Smooth muscle cell (in vitro differentiated cells): ENCODE measurements at regions not wholly inside any gene's neighbourhood (a gene's known extent, or its start where the extent isn't known, plus 50 kb on each side); places are given as distances from the start of the nearest gene placed in this dataset.

Source experiments
- DNase-seq: peaks from one replicate; lab custom pipeline; 2025; ENCODE audit not compliant: unreplicated experiment; lab: John Stamatoyannopoulos, UW
- H2AFZ ChIP-seq: fragments of 200-600 bp; sonication (generic); 2 replicates; pipeline ENCODE4 v1.6.0; 2016; ENCODE audit warnings: antibody characterized with exemption, low read depth, mild to moderate bottlenecking
- H3F3A ChIP-seq: fragments of 200-600 bp; sonication (generic); 2 replicates; pipeline ENCODE4 v1.6.0; 2017; ENCODE audit warnings: antibody characterized with exemption, low read depth
- H3K27ac ChIP-seq: fragments of 200-600 bp; sonication (generic); 2 replicates; pipeline ENCODE4 v1.5.1; 2016; ENCODE audit warnings: low read depth, mild to moderate bottlenecking
- H3K27me3 ChIP-seq: fragments of 200-600 bp; sonication (generic); 2 replicates; pipeline ENCODE4 v1.6.1; 2016; ENCODE audit warnings: low read depth, mild to moderate bottlenecking
- H3K36me3 ChIP-seq: fragments of 200-600 bp; sonication (generic); 2 replicates; pipeline ENCODE4 v1.5.1; 2016; ENCODE audit warnings: low read depth
- H3K4me1 ChIP-seq: fragments of 200-600 bp; sonication (generic); 2 replicates; pipeline ENCODE4 v1.5.1; 2016; ENCODE audit warnings: low read depth
- H3K4me2 ChIP-seq: fragments of 200-600 bp; sonication (generic); 2 replicates; pipeline ENCODE4 v1.6.0; 2016; ENCODE audit warnings: mild to moderate bottlenecking
- H3K4me3 ChIP-seq: fragments of 200-600 bp; sonication (generic); 2 replicates; pipeline ENCODE4 v1.5.1; 2016; ENCODE audit warnings: mild to moderate bottlenecking
- H3K79me2 ChIP-seq: fragments of 200-600 bp; sonication (generic); 2 replicates; pipeline ENCODE4 v1.6.0; 2016; ENCODE audit warnings: low read depth, mild to moderate bottlenecking
- H3K9ac ChIP-seq: fragments of 200-600 bp; sonication (generic); 2 replicates; pipeline ENCODE4 v1.6.0; 2016; ENCODE audit warnings: low read depth
- H3K9me3 ChIP-seq: fragments of 200-600 bp; sonication (generic); replicated peaks from 2 replicates; pipeline ENCODE4 v1.5.1; 2016; ENCODE audit warnings: low read depth
- H4K20me1 ChIP-seq: fragments of 200-600 bp; sonication (generic); 2 replicates; pipeline ENCODE4 v1.6.0; 2016; ENCODE audit warnings: low read depth
- CTCF ChIP-seq: fragments of 200-600 bp; sonication (generic); IDR thresholded peaks from 2 replicates; pipeline ENCODE4 v1.5.1; 2017; ENCODE audit warnings: borderline replicate concordance, mild to moderate bottlenecking, antibody characterized with exemption; ENCODE audit not compliant: insufficient read depth, poor library complexity, severe bottlenecking
- WGBS: methylation state at CpG from one replicate; pipeline ENCODE4 v1.1.7; 2016; ENCODE audit warnings: low lambda C conversion rate; 5-methylcytosine and 5-hydroxymethylcytosine counted together

- no peaks in the 10 kb centered on the region for H3K4me1 ChIP-seq
- H3F3A ChIP-seq, result no peaks in the 10 kb centered on the region
- H3K36me3 ChIP-seq, result no peaks in the 10 kb centered on the region
- no peak overlapping the region for H3K27ac ChIP-seq
- H3K9me3 ChIP-seq, result no peaks in the 10 kb centered on the region
- no peak overlapping the region for H3K4me2 ChIP-seq
- H4K20me1 ChIP-seq, result no peaks in the 10 kb centered on the region
- no peak overlapping the region for H3K9ac ChIP-seq
- H2AFZ ChIP-seq, result no peak overlapping the region
- no peaks in the 10 kb centered on the region for H3K27me3 ChIP-seq
- H3K79me2 ChIP-seq, result no peaks in the 10 kb centered on the region
- H3K4me3 ChIP-seq, result no peak overlapping the region
- no peak for DNase-seq
- 81% methylated on average over 1 of the region's 3 CpGs for WGBS
- no peak for TF ChIP-seq CTCF
Observed at GRCh38 chr6:166839569-166839968, 116.8 kb downstream of the RNASET2 start.

GRCh38 chr6:166838987-166839386, 117.4 kb downstream of the RNASET2 start:
- Histone ChIP-seq H3K36me3 (no peaks in the 10 kb centered on the region), H3K4me1 (no peaks in the 10 kb centered on the region), H3K4me2 (no peak overlapping the region), H3K4me3 (no peak overlapping the region), H3F3A (no peaks in the 10 kb centered on the region), H3K27ac (no peak overlapping the region), H3K9me3 (no peaks in the 10 kb centered on the region), H4K20me1 (no peaks in the 10 kb centered on the region), H3K79me2 (no peaks in the 10 kb centered on the region), H3K9ac (no peak overlapping the region), H3K27me3 (no peaks in the 10 kb centered on the region), H2AFZ (no peak overlapping the region)
- no peak for DNase-seq
- 95% methylated on average over 10 of the region's 10 CpGs for WGBS
- TF ChIP-seq CTCF, result no peak

- DNase-seq, result no peak
- Histone ChIP-seq H3K27ac (no peak overlapping the region), H3K9me3 (no peaks in the 10 kb centered on the region), H3K79me2 (no peaks in the 10 kb centered on the region), H2AFZ (no peak overlapping the region), H3K4me2 (no peak overlapping the region), H3K27me3 (no peaks in the 10 kb centered on the region), H3K36me3 (no peaks in the 10 kb centered on the region), H4K20me1 (no peaks in the 10 kb centered on the region), H3F3A (no peaks in the 10 kb centered on the region), H3K4me3 (no peak overlapping the region), H3K4me1 (no peaks in the 10 kb centered on the region), H3K9ac (no peak overlapping the region)
- 90% methylated on average over 32 of the region's 33 CpGs for WGBS
- TF ChIP-seq CTCF, result no peak
Observed at GRCh38 chr6:166836785-166837718, 119.3 kb downstream of the RNASET2 start.

GRCh38 chr6:166834049-166834448, 122.3 kb downstream of the RNASET2 start:
- Histone ChIP-seq H3K27me3 (no peaks in the 10 kb centered on the region), H2AFZ (no peak overlapping the region), H3K4me2 (no peak overlapping the region), H3K4me3 (no peak overlapping the region), H3K27ac (no peak overlapping the region), H3K9ac (no peak overlapping the region), H3K4me1 (no peaks in the 10 kb centered on the region), H3F3A (no peaks in the 10 kb centered on the region), H3K9me3 (no peaks in the 10 kb centered on the region), H3K79me2 (no peaks in the 10 kb centered on the region), H4K20me1 (no peaks in the 10 kb centered on the region), H3K36me3 (no peaks in the 10 kb centered on the region)
- DNase-seq, result no peak
- TF ChIP-seq CTCF, result no peak
- WGBS, result 73% methylated on average over 4 of the region's 4 CpGs
